BJ (cell line): ENCODE measurements at regions not wholly inside any gene's neighbourhood (a gene's known extent, or its start where the extent isn't known, plus 50 kb on each side); places are given as distances from the start of the nearest gene placed in this dataset.

ENCODE experiments used
- CTCF ChIA-PET: fragments of 350-600 bp; formaldehyde crosslinking; extraction: SDS; loops from one replicate; lab custom pipeline; 2021; ENCODE audit warnings: antibody characterized with exemption, inconsistent platforms; lab: Yijun Ruan, JAX
- POLR2A ChIA-PET: fragments of 300-600 bp; sonication (Branson Sonifier 250); formaldehyde crosslinking; extraction: SDS; loops from one replicate; lab custom pipeline; 2021; ENCODE audit warnings: antibody characterized with exemption; lab: Charles Lee
- DNase-seq: peaks from one replicate; pipeline ENCODE4 v3.0.0-alpha.2; 2011; ENCODE audit warnings: low read depth
- H3K27me3 ChIP-seq: 2 replicates; pipeline ENCODE4 v1.6.0; 2011; ENCODE audit warnings: low read length; ENCODE audit not compliant: control insufficient read depth, insufficient read depth
- H3K36me3 ChIP-seq: 2 replicates; pipeline ENCODE4 v1.5.1; 2011; ENCODE audit warnings: low read length; ENCODE audit not compliant: control insufficient read depth, insufficient read depth
- H3K4me3 ChIP-seq: 2 replicates; pipeline ENCODE4 v1.5.1; 2011; ENCODE audit warnings: low read depth, mild to moderate bottlenecking, control low read depth, low read length
- CTCF ChIP-seq: IDR thresholded peaks from 2 replicates; pipeline ENCODE4 v1.5.1; 2011; ENCODE audit warnings: low read depth, mild to moderate bottlenecking, control low read depth, inconsistent platforms, low read length, moderate library complexity; ENCODE audit not compliant: insufficient read depth

DNA sequence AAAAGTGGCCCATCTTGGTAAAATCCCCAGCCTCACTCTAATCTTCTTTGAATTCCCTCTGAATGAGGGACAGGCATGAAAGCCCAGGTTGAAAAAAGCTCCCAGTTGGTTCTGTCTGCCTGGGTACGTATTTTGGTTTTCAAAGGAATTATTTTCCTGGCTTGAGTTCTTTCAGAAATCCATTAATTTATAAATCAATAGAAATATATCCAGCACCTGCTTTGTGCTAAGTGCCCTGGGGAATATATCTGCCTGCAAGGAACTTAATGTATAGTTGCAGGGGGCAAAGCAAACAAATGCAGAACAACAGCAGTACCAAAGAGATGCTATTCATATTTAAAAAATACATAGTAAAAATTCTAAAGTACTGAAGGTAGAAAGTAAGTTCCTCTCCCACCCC is 362.7 kb downstream of the REEP3 start:
- DNase-seq: no peak
- Histone ChIP-seq H3K4me3 (no peak overlapping the region), H3K27me3 (no peaks in the 10 kb centered on the region), H3K36me3 (no peaks in the 10 kb centered on the region)
- POLR2A ChIA-PET: no interaction called here
- CTCF ChIA-PET: interaction anchor here (2.2 kb wide), 1 partner anchor 12 kb away, joined by 8 read pairs; no protein-coding TSS in a partner anchor
- no peak for TF ChIP-seq CTCF

DNA sequence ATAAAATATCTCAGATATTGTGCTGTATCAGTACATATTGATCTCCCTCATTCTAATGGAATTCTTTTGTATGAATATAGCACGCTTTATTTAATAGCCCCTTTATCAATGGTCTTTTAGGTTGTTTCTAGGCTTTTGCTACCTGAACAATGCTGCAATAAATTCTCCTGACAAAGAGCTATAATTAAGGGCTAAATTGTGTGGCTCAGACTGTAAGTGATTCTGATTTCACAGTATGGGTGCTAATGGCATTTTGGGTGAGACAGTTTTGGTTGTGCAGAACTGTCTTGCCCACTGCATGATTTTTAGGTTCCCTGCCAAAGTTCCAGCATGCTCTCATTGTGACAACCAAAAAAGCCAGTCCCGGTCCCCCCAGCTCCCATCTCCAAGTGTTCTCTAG is 363.2 kb downstream of the REEP3 start:
- POLR2A ChIA-PET: no interaction called here
- CTCF ChIA-PET: no interaction called here
- H3K36me3 ChIP-seq: no peaks in the 10 kb centered on the region
- H3K4me3 ChIP-seq: no peak overlapping the region
- no peaks in the 10 kb centered on the region for H3K27me3 ChIP-seq
- DNase-seq: no peak
- no peak for TF ChIP-seq CTCF

DNA sequence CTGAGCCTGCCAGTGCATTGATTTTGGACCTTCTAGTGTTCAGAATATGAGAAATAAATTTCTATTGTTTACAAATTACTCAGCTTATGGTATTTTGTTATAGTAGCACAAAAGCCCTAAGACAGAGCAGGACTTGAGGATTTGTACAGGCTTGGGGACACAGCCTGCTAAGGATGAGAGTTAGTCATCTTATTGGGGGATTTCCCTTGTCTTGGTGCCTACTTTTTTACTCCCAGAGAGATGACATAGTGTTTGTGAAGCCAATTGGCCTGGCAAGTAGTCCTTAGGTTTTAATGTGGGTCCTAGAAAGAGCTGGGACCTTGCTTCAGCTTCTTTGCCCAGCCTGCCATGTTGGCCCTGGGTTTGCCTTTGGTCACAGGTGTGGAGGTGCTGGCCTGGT is 364.0 kb downstream of the REEP3 start:
- DNase-seq: no peak
- Histone ChIP-seq H3K36me3 (no peaks in the 10 kb centered on the region), H3K27me3 (no peaks in the 10 kb centered on the region), H3K4me3 (no peak overlapping the region)
- TF ChIP-seq CTCF: no peak
- POLR2A ChIA-PET: no interaction called here
- CTCF ChIA-PET: interaction anchor here (1.2 kb wide), 1 partner anchor 13 kb away, joined by 3 read pairs; no protein-coding TSS in a partner anchor

- ChIA-PET POLR2A (no interaction called here), CTCF (interaction anchor here (1.4 to 1.7 kb wide), 3 partner anchors 14 to 21 kb away, joined by 3 to 6 read pairs (median 6); no protein-coding TSS in a partner anchor)
- TF ChIP-seq CTCF: no peak
- H3K27me3 ChIP-seq: no peaks in the 10 kb centered on the region
- DNase-seq: no peak
- H3K4me3 ChIP-seq: no peak overlapping the region
- no peaks in the 10 kb centered on the region for H3K36me3 ChIP-seq
Observed at GRCh38 chr10:63886281-63887022, 365.3 kb downstream of the REEP3 start.

DNA sequence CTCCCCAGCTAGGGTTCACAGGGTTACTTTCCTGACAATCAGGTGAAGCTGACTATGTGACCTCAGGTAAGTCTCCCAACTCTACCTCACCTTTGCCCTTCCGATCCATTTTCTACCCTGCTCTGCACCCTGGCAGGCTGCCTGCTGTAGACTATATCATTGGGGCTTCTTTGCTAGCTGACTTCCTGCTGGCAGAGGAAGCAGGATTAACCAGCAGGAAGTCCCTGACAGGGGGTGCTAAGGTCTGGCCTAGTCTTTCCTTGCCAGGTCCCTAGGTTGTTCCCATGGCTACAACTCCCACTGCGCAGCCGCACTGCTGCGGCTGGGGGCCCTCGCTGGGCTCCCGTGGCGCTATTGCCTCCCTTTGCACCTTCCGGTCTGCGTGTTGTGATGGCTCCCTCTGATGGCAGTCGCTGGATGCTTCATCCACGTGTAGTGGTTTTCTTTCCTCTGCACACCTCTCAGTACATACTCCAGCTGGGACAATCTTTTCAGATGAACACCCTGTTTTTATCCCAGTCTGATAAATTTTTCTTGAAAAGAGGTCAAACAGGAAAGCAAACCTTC is 365.9 kb downstream of the REEP3 start:
- POLR2A ChIA-PET: no interaction called here
- CTCF ChIA-PET: interaction anchor here (1.4 to 1.7 kb wide), 3 partner anchors 15 to 21 kb away, joined by 3 to 6 read pairs (median 6); no protein-coding TSS in a partner anchor
- TF ChIP-seq CTCF: no peak

More for the DNA sequence above, 365.9 kb downstream of the REEP3 start:
- Histone ChIP-seq H3K36me3 (no peaks in the 10 kb centered on the region), H3K27me3 (no peaks in the 10 kb centered on the region), H3K4me3 (no peak overlapping the region)
- DNase-seq: no peak
